Astrocyte of the cerebellum (primary cell): ENCODE measurements at regions not wholly inside any gene's neighbourhood (a gene's known extent, or its start where the extent isn't known, plus 50 kb on each side); places are given as distances from the start of the nearest gene placed in this dataset.
"Not testable (repeated sequence)": the region's sequence is repeated elsewhere in the genome, so short reads cannot be mapped to it uniquely, and the experiment has no call there.

Experiments used
- DNase-seq: peaks from one replicate; pipeline ENCODE4 v3.0.0-alpha.2; 2011; ENCODE audit warnings: low read depth
- H3K4me3 ChIP-seq: 2 replicates; pipeline ENCODE4 v1.5.1; 2011; ENCODE audit warnings: mild to moderate bottlenecking, low read depth, low read length, moderate library complexity
- CTCF ChIP-seq: IDR thresholded peaks from 2 replicates; pipeline ENCODE4 v1.5.1; 2012; ENCODE audit warnings: low read length, low read depth, moderate library complexity, mild to moderate bottlenecking; ENCODE audit errors: missing control alignments
- in situ Hi-C: cut with HindIII; loops from 2 replicates; pipeline ENCODE4 v1.10.0; 2017; ENCODE audit warnings: low sequenced_read_pairs

- DNase-seq, result no peak
- no peak for TF ChIP-seq CTCF
- in situ Hi-C loops, result no loop called here
- H3K4me3 ChIP-seq, result no peak overlapping the region
Measured at GRCh38 chr12:47337581-47337980, 257.8 kb upstream of the AMIGO2 start.

- H3K4me3 ChIP-seq, in situ Hi-C loops, DNase-seq: not testable (repeated sequence)
Measured at GRCh38 chr12:47333271-47333858, 253.6 kb upstream of the AMIGO2 start.

GRCh38 chr12:47328831-47329545 is 249.2 kb upstream of the AMIGO2 start:
- TF ChIP-seq CTCF, result no peak

GRCh38 chr12:47326190-47326589 is 246.4 kb upstream of the AMIGO2 start:
- in situ Hi-C loops, result no loop called here
- TF ChIP-seq CTCF, result no peak
- H3K4me3 ChIP-seq, result no peak overlapping the region
- no peak for DNase-seq

More at GRCh38 chr12:47328831-47329545, 249.2 kb upstream of the AMIGO2 start:
- in situ Hi-C loops, result no loop called here
- H3K4me3 ChIP-seq, result no peak overlapping the region
- no peak for DNase-seq

GRCh38 chr12:47323802-47324201 is 244.0 kb upstream of the AMIGO2 start:
- in situ Hi-C loops, result no loop called here
- no peak for TF ChIP-seq CTCF
- no peak for DNase-seq
- H3K4me3 ChIP-seq, result no peak overlapping the region

- in situ Hi-C loops, result no loop called here
- DNase-seq, result no peak
- no peak for TF ChIP-seq CTCF
- H3K4me3 ChIP-seq, result no peak overlapping the region
Measured at GRCh38 chr12:47321436-47321835, 241.7 kb upstream of the AMIGO2 start.

- TF ChIP-seq CTCF, result no peak
- H3K4me3 ChIP-seq, result no peak overlapping the region
- in situ Hi-C loops, result no loop called here
- DNase-seq, result no peak
Measured at GRCh38 chr12:47319746-47320145, 240.0 kb upstream of the AMIGO2 start.
